Cardiac muscle cell (in vitro differentiated cells and primary cell): ENCODE measurements at regions not wholly inside any gene's neighbourhood (a gene's known extent, or its start where the extent isn't known, plus 50 kb on each side); places are given as distances from the start of the nearest gene placed in this dataset.

Experiments
- DNase-seq, 2 donors: peaks; one replicate each; pipeline versions ENCODE4 v3.0.0 to v3.0.0-alpha.2; 2010 to 2017; ENCODE audit warnings: low read depth in 1 of 2, low spot score in 1 of 2
- H3K27ac ChIP-seq: fragments of 200-600 bp; sonication (generic); 2 replicates; pipeline ENCODE4 v1.5.1; 2016
- H3K27me3 ChIP-seq: fragments of 200-600 bp; sonication (generic); 2 replicates; pipeline ENCODE4 v1.6.0; 2016; ENCODE audit warnings: control low read depth
- H3K36me3 ChIP-seq: fragments of 200-600 bp; sonication (generic); 2 replicates; pipeline ENCODE4 v1.5.1; 2016; ENCODE audit warnings: control low read depth
- H3K4me1 ChIP-seq: fragments of 200-600 bp; sonication (generic); 2 replicates; pipeline ENCODE4 v1.8.1; 2017; ENCODE audit warnings: low read depth, mild to moderate bottlenecking, mixed run types
- H3K4me3 ChIP-seq: fragments of 200-600 bp; sonication (generic); 2 replicates; pipeline ENCODE4 v1.5.1; 2016; ENCODE audit warnings: mild to moderate bottlenecking
- H3K9me3 ChIP-seq: fragments of 200-600 bp; sonication (generic); 2 replicates; pipeline ENCODE4 v1.5.1; 2017; ENCODE audit warnings: low read depth, mild to moderate bottlenecking, control low read depth
- CTCF ChIP-seq: IDR thresholded peaks from 2 replicates; pipeline ENCODE4 v1.5.1; 2012; ENCODE audit warnings: low read depth, mild to moderate bottlenecking, low read length

DNA sequence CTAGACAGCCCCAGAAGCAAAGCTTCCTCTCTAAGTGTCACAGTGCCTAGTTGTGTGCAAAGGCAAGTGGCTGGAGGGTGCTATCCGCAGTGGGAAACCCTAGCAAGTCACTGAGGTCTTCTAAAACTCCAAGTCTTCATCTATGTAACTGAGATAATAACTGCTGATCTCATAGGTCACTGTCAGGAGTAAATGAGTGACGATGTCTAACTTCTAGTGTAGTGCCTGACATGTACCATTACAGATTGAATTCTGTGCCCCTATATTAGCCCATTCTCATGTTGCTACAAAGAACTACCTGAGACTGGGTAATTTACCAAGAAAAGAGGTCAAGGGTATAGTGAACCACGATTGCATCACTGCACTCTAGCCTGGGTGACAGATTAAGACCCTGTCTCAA lies 253.5 kb upstream of the JARID2 start:
- H3K4me3 ChIP-seq, result no peak overlapping the region
- H3K9me3 ChIP-seq, result no peaks in the 10 kb centered on the region

GRCh38 chr6:14995208-14995607 lies 250.7 kb upstream of the JARID2 start:
- no peak for TF ChIP-seq CTCF
- H3K27me3 ChIP-seq, result no peaks in the 10 kb centered on the region
- peak overlapping the region; percentile 15 for H3K27ac ChIP-seq
- no peaks in the 10 kb centered on the region for H3K9me3 ChIP-seq
- H3K4me3 ChIP-seq, result no peak overlapping the region
- H3K4me1 ChIP-seq, result peaks cover 9% of the 10 kb centered on the region
- peak in 1 of 2 donors; percentile 44 for DNase-seq
- no peaks in the 10 kb centered on the region for H3K36me3 ChIP-seq

More for the DNA sequence above, 253.5 kb upstream of the JARID2 start:
- Histone ChIP-seq H3K27me3 (no peaks in the 10 kb centered on the region), H3K4me1 (peaks cover 9% of the 10 kb centered on the region), H3K36me3 (no peaks in the 10 kb centered on the region), H3K27ac (no peak overlapping the region)
- TF ChIP-seq CTCF, result no peak
- no peak for DNase-seq

DNA sequence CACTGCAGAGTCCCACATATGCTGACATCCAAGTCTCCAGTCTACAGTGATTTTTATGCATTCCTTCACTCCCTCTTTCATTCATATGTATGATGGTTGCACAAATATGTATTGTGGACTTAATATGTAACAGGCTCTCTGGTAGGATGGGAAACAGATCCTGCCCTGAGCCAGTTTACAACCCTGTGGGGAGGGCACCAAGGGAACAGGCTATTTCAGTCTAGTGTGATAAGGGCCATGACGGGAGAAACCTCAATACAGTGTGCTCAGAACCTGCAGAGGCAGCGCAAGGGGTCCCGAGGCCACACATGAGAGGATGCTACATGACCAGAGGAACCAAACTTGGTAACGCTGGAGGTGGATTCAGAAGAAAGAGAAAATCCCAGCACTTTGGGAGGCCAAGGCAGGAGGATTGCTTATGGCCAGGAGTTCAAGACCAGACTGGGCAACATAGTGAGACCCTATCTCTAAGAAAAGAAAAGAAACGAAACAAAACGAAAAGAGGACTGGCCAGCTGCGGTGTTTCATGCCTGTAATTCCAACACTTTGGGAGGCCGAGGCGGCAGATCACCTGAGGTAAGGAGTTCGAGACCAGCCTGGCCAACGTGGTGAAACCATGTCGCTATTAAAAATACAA lies 249.8 kb upstream of the JARID2 start:
- Histone ChIP-seq H3K9me3 (no peaks in the 10 kb centered on the region), H3K4me1 (peaks cover 9% of the 10 kb centered on the region), H3K27me3 (no peaks in the 10 kb centered on the region), H3K4me3 (no peak overlapping the region), H3K27ac (peak overlapping the region; percentile 15), H3K36me3 (no peaks in the 10 kb centered on the region)
- peak in 1 of 2 donors; percentile 15 for DNase-seq
- TF ChIP-seq CTCF, result no peak

DNA sequence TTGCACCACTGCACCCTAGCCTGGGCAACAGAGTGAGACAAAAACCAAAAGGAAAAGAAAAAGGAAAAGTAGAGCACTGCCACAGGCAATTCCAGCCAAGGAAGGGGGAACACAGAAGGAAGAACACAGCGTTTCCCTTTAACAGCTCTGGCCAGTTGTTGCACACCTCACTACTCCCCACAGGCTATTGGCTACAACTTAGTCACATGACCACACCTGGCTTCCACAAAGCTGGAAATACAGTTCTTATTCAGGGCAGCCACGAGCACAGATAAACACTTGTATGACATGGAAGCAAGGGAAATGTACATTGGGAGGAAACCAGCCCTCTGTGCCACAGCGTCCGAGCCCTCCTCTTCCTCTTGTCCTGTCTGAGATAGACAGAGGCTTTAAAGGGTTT lies 249.0 kb upstream of the JARID2 start:
- H3K9me3 ChIP-seq, result no peaks in the 10 kb centered on the region
- no peak for DNase-seq
- TF ChIP-seq CTCF, result no peak
- H3K4me3 ChIP-seq, result no peak overlapping the region
- no peaks in the 10 kb centered on the region for H3K36me3 ChIP-seq
- H3K27me3 ChIP-seq, result no peaks in the 10 kb centered on the region
- peaks cover 9% of the 10 kb centered on the region for H3K4me1 ChIP-seq
- H3K27ac ChIP-seq, result no peak overlapping the region

DNA sequence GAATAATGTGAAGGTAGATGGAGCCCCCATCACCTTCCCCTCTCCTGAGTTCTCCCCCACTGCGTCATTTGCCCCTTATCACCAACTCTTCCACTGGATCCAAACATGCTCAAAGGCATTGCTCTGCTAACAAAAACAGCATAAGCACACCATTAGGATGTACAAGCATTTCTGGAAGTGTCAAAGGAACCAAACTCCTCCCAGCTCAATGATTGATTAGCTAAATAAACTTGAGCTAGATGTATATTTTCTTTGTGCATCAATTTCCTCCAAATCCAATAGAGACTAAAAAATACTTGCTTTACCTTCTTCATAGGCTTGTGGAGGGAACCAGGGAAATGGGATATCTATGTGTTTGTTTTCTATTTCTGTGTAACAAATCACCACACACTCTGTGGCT lies 248.4 kb upstream of the JARID2 start:
- no peaks in the 10 kb centered on the region for H3K9me3 ChIP-seq
- H3K36me3 ChIP-seq, result no peaks in the 10 kb centered on the region
- H3K4me3 ChIP-seq, result no peak overlapping the region
- no peak overlapping the region for H3K27ac ChIP-seq
- TF ChIP-seq CTCF, result no peak
- H3K4me1 ChIP-seq, result peaks cover 9% of the 10 kb centered on the region
- no peaks in the 10 kb centered on the region for H3K27me3 ChIP-seq
- DNase-seq, result no peak
